IMR-90 (cell line): ENCODE measurements at regions not wholly inside any gene's neighbourhood (a gene's known extent, or its start where the extent isn't known, plus 50 kb on each side); places are given as distances from the start of the nearest gene placed in this dataset.

ENCODE experiments used
- ATAC-seq: fragments of 200-7000 bp; cut with Tn5 transposase; 2 replicates; pipeline ENCODE4 v1.9.1; 2020; ENCODE audit warnings: low read depth, mild to moderate bottlenecking, moderate library complexity
- BruUV-seq: library from RNA; stranded (reverse); fragments of 400-500 nt; replicated peaks from 2 replicates; lab custom pipeline; 2021; lab: Mats Ljungman, UMichigan
- CTCF ChIA-PET: fragments of 300-600 bp; formaldehyde crosslinking; extraction: SDS; loops from one replicate; lab custom pipeline; 2021; ENCODE audit warnings: antibody characterized with exemption; lab: Yijun Ruan, JAX
- POLR2A ChIA-PET: fragments of 300-600 bp; sonication (Branson Sonifier 250); formaldehyde crosslinking; loops from one replicate; lab custom pipeline; 2022; ENCODE audit warnings: antibody characterized with exemption; ENCODE audit not compliant: unreplicated experiment; lab: Charles Lee
- DNase-seq: peaks from one replicate; pipeline ENCODE4 v3.0.0; 2013
- H2AFZ ChIP-seq: replicated peaks from 2 replicates; pipeline ENCODE3; 2013; ENCODE audit warnings: low read length, mild to moderate bottlenecking; ENCODE audit not compliant: poor library complexity
- H2AK5ac ChIP-seq: 2 replicates; pipeline ENCODE4 v1.6.1; 2013; ENCODE audit warnings: low read depth, low read length, inconsistent platforms
- H2AK9ac ChIP-seq: replicated peaks from 2 replicates; pipeline ENCODE3; 2013; ENCODE audit warnings: mild to moderate bottlenecking, low read depth, low read length, moderate library complexity; ENCODE audit not compliant: poor library complexity
- H2BK120ac ChIP-seq: 2 replicates; pipeline ENCODE4 v1.6.1; 2013; ENCODE audit warnings: low read depth, low read length, inconsistent platforms
- H2BK15ac ChIP-seq: 3 replicates; pipeline ENCODE4 v1.6.1; 2013; ENCODE audit warnings: low read depth, low read length, inconsistent platforms
- H2BK20ac ChIP-seq: 2 replicates; pipeline ENCODE4 v1.6.1; 2013; ENCODE audit warnings: low read depth, mild to moderate bottlenecking, inconsistent platforms, low read length, moderate library complexity
- H2BK5ac ChIP-seq: 2 replicates; pipeline ENCODE4 v1.6.1; 2013; ENCODE audit warnings: mild to moderate bottlenecking, low read depth, low read length, inconsistent platforms; ENCODE audit not compliant: poor library complexity, severe bottlenecking
- H3K14ac ChIP-seq: replicated peaks from 2 replicates; pipeline ENCODE4 v1.6.1; 2013; ENCODE audit warnings: low read depth, low read length, inconsistent platforms
- H3K18ac ChIP-seq: 2 replicates; pipeline ENCODE4 v1.6.1; 2013; ENCODE audit warnings: low read depth, low read length, control low read depth
- H3K23ac ChIP-seq: 2 replicates; pipeline ENCODE4 v1.6.1; 2013; ENCODE audit warnings: low read depth, low read length, inconsistent platforms
- H3K27ac ChIP-seq: 2 replicates; pipeline ENCODE4 v1.5.1; 2013; ENCODE audit warnings: mild to moderate bottlenecking, control low read depth, low read length; ENCODE audit not compliant: insufficient read depth
- H3K27me3 ChIP-seq: 2 replicates; pipeline ENCODE4 v1.6.1; 2013; ENCODE audit warnings: low read length; ENCODE audit not compliant: control insufficient read depth, insufficient read depth
- H3K36me3 ChIP-seq: 2 replicates; pipeline ENCODE4 v1.6.1; 2013; ENCODE audit warnings: low read length, mixed read lengths; ENCODE audit not compliant: control insufficient read depth, insufficient read depth
- H3K4ac ChIP-seq: 2 replicates; pipeline ENCODE4 v1.6.1; 2013; ENCODE audit warnings: low read depth, low read length, inconsistent platforms
- H3K4me1 ChIP-seq: 2 replicates; pipeline ENCODE4 v1.6.1; 2013; ENCODE audit warnings: low read length, mixed read lengths; ENCODE audit not compliant: control insufficient read depth, insufficient read depth
- H3K4me2 ChIP-seq: 2 replicates; pipeline ENCODE4 v1.6.1; 2013; ENCODE audit warnings: low read depth, mild to moderate bottlenecking, control low read depth, low read length, moderate library complexity
- H3K4me3 ChIP-seq: 2 replicates; pipeline ENCODE4 v1.5.1; 2013; ENCODE audit warnings: low read depth, mild to moderate bottlenecking, control low read depth, low read length, moderate library complexity; ENCODE audit not compliant: insufficient read depth
- H3K56ac ChIP-seq: 2 replicates; pipeline ENCODE4 v1.6.1; 2013; ENCODE audit warnings: low read length, inconsistent platforms; ENCODE audit not compliant: insufficient read depth; ENCODE audit errors: extremely low read depth
- H3K79me1 ChIP-seq, 2 experiments: 2 replicates each; pipeline ENCODE4 v1.6.1; 2013; ENCODE audit warnings: low read length in 2 of 2, inconsistent platforms in 1 of 2, low read depth in 1 of 2
- H3K9ac ChIP-seq: 2 replicates; pipeline ENCODE4 v1.6.1; 2013; ENCODE audit warnings: low read depth, low read length, control low read depth
- H3K9me1 ChIP-seq: 2 replicates; pipeline ENCODE4 v1.6.1; 2013; ENCODE audit warnings: low read length, inconsistent platforms; ENCODE audit not compliant: insufficient read depth
- H3K9me3 ChIP-seq: 2 replicates; pipeline ENCODE4 v1.6.1; 2013; ENCODE audit warnings: low read length; ENCODE audit not compliant: control insufficient read depth, insufficient read depth
- H4K20me1 ChIP-seq: 2 replicates; pipeline ENCODE4 v1.6.1; 2013; ENCODE audit warnings: low read length, inconsistent platforms; ENCODE audit not compliant: insufficient read depth
- H4K5ac ChIP-seq: 2 replicates; pipeline ENCODE4 v1.6.1; 2013; ENCODE audit warnings: mild to moderate bottlenecking, low read depth, low read length, control low read depth
- H4K8ac ChIP-seq, 2 experiments: 2 replicates each; pipeline ENCODE4 v1.6.1; 2013; ENCODE audit warnings: low read depth in 2 of 2, low read length in 2 of 2, control low read depth in 1 of 2, inconsistent platforms in 1 of 2
- H4K91ac ChIP-seq: 2 replicates; pipeline ENCODE4 v1.6.1; 2013; ENCODE audit warnings: low read depth, low read length, inconsistent platforms; ENCODE audit not compliant: insufficient read depth
- POLR2A ChIP-seq: IDR thresholded peaks from 2 replicates; pipeline ENCODE4 v1.6.1; 2012; ENCODE audit warnings: mild to moderate bottlenecking, low read depth, low read length
- WGBS, 2 experiments: methylation state at CpG; one replicate each; pipeline versions ENCODE4 v1.1.5 to v1.1.7; 2013; ENCODE audit warnings: missing lambda C conversion rate in 2 of 2; ENCODE audit not compliant: insufficient read length in 1 of 2; ENCODE audit errors: extremely low coverage in 2 of 2; 5-methylcytosine and 5-hydroxymethylcytosine counted together
- dilution Hi-C: fragments of 300-500 bp; cut with HindIII; formaldehyde crosslinking; loops from one replicate; pipeline ENCODE4 v1.14.3; 2018; ENCODE audit warnings: low sequenced_read_pairs; ENCODE audit not compliant: unreplicated experiment
- in situ Hi-C: fragments of 300-500 bp; cut with MboI; formaldehyde crosslinking; loops from 3 replicates; pipeline ENCODE4 v1.14.3; 2019; ENCODE audit warnings: low sequenced_read_pairs, inconsistent platforms, mixed read lengths
- intact Hi-C: fragments of 100-400 bp; cut with micrococcal nuclease; formaldehyde crosslinking; loops from 2 replicates; pipeline ENCODE4 v1.10.0; 2022

DNA sequence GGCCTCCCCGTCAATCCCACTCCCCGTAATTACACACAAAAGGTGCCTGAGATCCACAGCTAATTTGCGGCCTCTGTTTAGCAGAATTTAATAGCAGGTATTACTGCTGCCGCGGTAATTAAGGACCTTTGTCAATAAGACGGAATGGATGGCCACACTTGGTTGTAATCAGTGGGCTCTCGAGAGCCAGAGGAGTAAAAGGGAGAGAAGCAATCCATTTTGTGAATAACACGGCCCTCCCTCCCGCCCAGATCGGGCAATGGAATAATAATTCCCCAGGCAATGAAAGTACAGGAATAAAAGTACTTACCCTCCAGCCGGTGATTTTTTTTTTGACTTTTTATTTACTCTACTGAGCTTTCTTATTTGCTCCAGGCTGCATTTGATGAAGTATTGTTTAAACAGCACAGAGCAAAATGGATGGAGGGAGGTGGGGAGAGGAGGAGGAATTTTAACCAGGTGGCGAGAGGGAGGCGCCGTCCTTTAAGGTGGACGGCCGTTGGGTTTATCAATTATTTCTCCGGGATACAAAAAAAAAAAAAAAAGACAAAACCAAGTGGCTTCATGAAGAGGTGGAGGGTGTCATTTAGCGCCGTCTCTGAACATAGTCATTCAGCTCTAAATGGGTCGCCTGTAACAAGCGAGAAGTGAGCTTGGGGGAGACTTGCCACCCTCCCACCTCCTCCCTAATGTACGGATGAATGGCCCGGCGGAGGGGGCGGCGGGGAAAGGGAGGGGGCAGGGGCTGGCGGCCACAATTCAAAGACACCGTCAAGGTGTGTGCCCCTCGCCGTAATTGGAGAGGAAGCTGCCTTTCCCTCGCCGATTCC, 120.3 kb downstream of the BUB3 start:
- Histone ChIP-seq H3K18ac (no peak overlapping the region), H2BK20ac (no peak overlapping the region), H2AFZ (no peak overlapping the region), H3K79me1 (no peaks in the 10 kb centered on the region), H3K9me3 (peaks cover 15% of the 10 kb centered on the region), H4K91ac (no peak overlapping the region), H4K20me1 (no peaks in the 10 kb centered on the region), H3K27ac (no peak overlapping the region), H3K27me3 (no peaks in the 10 kb centered on the region; the same call in 1 of the 2 replicates), H3K4me1 (no peaks in the 10 kb centered on the region), H3K4me2 (no peak overlapping the region), H3K9me1 (no peaks in the 10 kb centered on the region), H2AK5ac (no peak overlapping the region), H3K36me3 (no peaks in the 10 kb centered on the region), H4K8ac (no peak overlapping the region), H3K4me3 (no peak overlapping the region), H3K56ac (no peak overlapping the region), H2BK5ac (no peak overlapping the region), H2BK15ac (no peak overlapping the region), H4K5ac (no peak overlapping the region), H3K23ac (no peak overlapping the region), H3K4ac (no peak overlapping the region), H2BK120ac (no peak overlapping the region), H2AK9ac (no peak overlapping the region), H3K14ac (no peak overlapping the region), H3K9ac (no peak overlapping the region)
- BruUV-seq = no TSS peak
- no CpG with 5 or more reads among the region's 32 CpGs for WGBS, 2 experiments
- no peak for DNase-seq
- ATAC-seq = no peak
- in situ Hi-C loops = no loop called here
- ChIA-PET CTCF (no interaction called here), POLR2A (no interaction called here)
- intact Hi-C loops = no loop called here
- dilution Hi-C loops = no loop called here
- TF ChIP-seq POLR2A = no peak
